IMR-90 (cell line): ENCODE measurements at regions not wholly inside any gene's neighbourhood (a gene's known extent, or its start where the extent isn't known, plus 50 kb on each side); places are given as distances from the start of the nearest gene placed in this dataset.

Source experiments
- BHLHE40 ChIP-seq: fragments of 150-350 bp; IDR thresholded peaks from 2 replicates; pipeline ENCODE4 v1.6.1; 2016; ENCODE audit warnings: mild to moderate bottlenecking, low read depth, low read length
- CEBPB ChIP-seq: IDR thresholded peaks from 2 replicates; pipeline ENCODE4 v1.6.1; 2012; ENCODE audit warnings: low read depth, low read length, improper control_type of control experiment
- CHD1 ChIP-seq: IDR thresholded peaks from 2 replicates; pipeline ENCODE4 v1.6.1; 2012; ENCODE audit warnings: low read depth, low read length, improper control_type of control experiment
- CTCF ChIP-seq: conservative IDR thresholded peaks from 2 replicates; pipeline ENCODE4 v1.5.1; 2012; ENCODE audit warnings: mild to moderate bottlenecking, low read depth, low read length, improper control_type of control experiment
- FOS ChIP-seq: fragments of 150-350 bp; IDR thresholded peaks from 2 replicates; pipeline ENCODE4 v1.6.1; 2016; ENCODE audit warnings: low read depth, low read length
- MXI1 ChIP-seq: IDR thresholded peaks from 2 replicates; pipeline ENCODE4 v1.6.1; 2012; ENCODE audit warnings: low read depth, mild to moderate bottlenecking, low read length, moderate library complexity, borderline replicate concordance
- NFE2L2 ChIP-seq: fragments of 150-350 bp; IDR thresholded peaks from 2 replicates; pipeline ENCODE4 v1.6.1; 2016; ENCODE audit warnings: low read depth, mild to moderate bottlenecking, low read length
- POLR2A ChIP-seq: IDR thresholded peaks from 2 replicates; pipeline ENCODE4 v1.6.1; 2012; ENCODE audit warnings: mild to moderate bottlenecking, low read depth, low read length
- RAD21 ChIP-seq: IDR thresholded peaks from 2 replicates; pipeline ENCODE4 v1.6.1; 2012; ENCODE audit warnings: low read length, improper control_type of control experiment
- RCOR1 ChIP-seq: IDR thresholded peaks from 2 replicates; pipeline ENCODE4 v1.6.1; 2012; ENCODE audit warnings: mild to moderate bottlenecking, low read length, improper control_type of control experiment; ENCODE audit not compliant: insufficient replicate concordance
- RFX5 ChIP-seq: IDR thresholded peaks from 2 replicates; pipeline ENCODE4 v1.8.0; 2012; ENCODE audit warnings: low read depth, mild to moderate bottlenecking, low read length, moderate library complexity
- SMC3 ChIP-seq: fragments of 150-350 bp; IDR thresholded peaks from 2 replicates; pipeline ENCODE4 v1.6.1; 2016; ENCODE audit warnings: low read depth, mild to moderate bottlenecking, antibody characterized with exemption, low read length, moderate library complexity
- TF ChIP-seq, protein P1 (sequence below): fragments of 150-350 bp; IDR thresholded peaks from 2 replicates; pipeline ENCODE4 v1.6.1; 2017; ENCODE audit warnings: mild to moderate bottlenecking, antibody characterized with exemption, low read length, low read depth
- TF ChIP-seq, protein P2 (sequence below): fragments of 150-350 bp; IDR thresholded peaks from 2 replicates; pipeline ENCODE4 v1.6.1; 2016; ENCODE audit warnings: low read depth, mild to moderate bottlenecking, low read length, moderate library complexity, borderline replicate concordance

DNA sequence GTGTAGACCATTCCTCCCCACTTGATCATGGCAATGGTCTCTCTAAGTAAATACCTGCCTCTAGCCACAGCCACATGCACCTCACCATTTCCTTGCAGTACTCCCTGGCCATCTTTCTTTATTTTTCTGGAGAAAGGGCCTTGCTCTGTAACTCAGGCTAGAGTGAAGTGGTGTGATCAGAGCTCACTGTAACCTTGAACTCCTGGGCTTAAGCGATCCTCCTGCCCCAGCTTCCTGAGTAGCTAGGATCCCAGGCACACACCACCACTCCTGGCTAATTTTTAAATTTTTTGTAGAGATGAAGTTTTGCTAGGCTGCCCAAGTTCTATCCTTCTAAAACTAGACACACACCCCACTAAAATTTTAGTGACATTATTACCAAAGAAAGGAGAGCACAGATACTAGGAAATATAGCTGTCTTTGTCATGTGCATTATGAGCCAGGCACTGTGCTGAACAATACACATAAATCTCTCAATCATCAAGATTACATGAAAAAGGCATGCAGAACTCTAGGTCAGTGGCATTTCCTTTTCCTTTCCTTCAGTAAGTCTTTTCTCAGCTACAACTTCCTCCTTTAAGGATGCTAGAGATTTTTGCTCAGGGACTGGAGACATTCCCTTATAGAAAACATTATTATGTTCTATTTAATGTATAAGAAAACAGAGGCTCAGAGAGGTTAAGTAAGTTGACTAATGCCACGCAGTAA, 95.0 kb upstream of the SERBP1 start:
- TF ChIP-seq RCOR1 = no peak
- no peak for TF ChIP-seq POLR2A
- TF ChIP-seq FOS = no peak
- no peak for TF ChIP-seq CTCF
- TF ChIP-seq, protein P1, sequence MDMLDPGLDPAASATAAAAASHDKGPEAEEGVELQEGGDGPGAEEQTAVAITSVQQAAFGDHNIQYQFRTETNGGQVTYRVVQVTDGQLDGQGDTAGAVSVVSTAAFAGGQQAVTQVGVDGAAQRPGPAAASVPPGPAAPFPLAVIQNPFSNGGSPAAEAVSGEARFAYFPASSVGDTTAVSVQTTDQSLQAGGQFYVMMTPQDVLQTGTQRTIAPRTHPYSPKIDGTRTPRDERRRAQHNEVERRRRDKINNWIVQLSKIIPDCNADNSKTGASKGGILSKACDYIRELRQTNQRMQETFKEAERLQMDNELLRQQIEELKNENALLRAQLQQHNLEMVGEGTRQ = no peak
- no peak for TF ChIP-seq RFX5
- TF ChIP-seq CEBPB = no peak
- TF ChIP-seq SMC3 = no peak
- no peak for TF ChIP-seq MXI1
- TF ChIP-seq RAD21 = no peak
- no peak for TF ChIP-seq BHLHE40
- no peak for TF ChIP-seq NFE2L2
- TF ChIP-seq CHD1 = no peak
- TF ChIP-seq, protein P2, sequence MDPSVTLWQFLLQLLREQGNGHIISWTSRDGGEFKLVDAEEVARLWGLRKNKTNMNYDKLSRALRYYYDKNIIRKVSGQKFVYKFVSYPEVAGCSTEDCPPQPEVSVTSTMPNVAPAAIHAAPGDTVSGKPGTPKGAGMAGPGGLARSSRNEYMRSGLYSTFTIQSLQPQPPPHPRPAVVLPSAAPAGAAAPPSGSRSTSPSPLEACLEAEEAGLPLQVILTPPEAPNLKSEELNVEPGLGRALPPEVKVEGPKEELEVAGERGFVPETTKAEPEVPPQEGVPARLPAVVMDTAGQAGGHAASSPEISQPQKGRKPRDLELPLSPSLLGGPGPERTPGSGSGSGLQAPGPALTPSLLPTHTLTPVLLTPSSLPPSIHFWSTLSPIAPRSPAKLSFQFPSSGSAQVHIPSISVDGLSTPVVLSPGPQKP = no peak
